Tibial nerve (tissue), 3 donors: ENCODE measurements at regions not wholly inside any gene's neighbourhood (a gene's known extent, or its start where the extent isn't known, plus 50 kb on each side); places are given as distances from the start of the nearest gene placed in this dataset.

Experiments used
- EP300 ChIP-seq, 2 donors: sonication (generic); formaldehyde crosslinking; IDR thresholded peaks; one replicate each; pipeline ENCODE4 v1.6.1; 2017; ENCODE audit warnings: antibody characterized with exemption in 2 of 2, mild to moderate bottlenecking in 1 of 2
- POLR2A ChIP-seq, 2 donors: fragments of 450-650 bp; IDR thresholded peaks; one replicate each; pipeline ENCODE4 v1.6.1; 2017; ENCODE audit warnings: antibody characterized with exemption in 2 of 2, mild to moderate bottlenecking in 2 of 2, moderate library complexity in 2 of 2

DNA sequence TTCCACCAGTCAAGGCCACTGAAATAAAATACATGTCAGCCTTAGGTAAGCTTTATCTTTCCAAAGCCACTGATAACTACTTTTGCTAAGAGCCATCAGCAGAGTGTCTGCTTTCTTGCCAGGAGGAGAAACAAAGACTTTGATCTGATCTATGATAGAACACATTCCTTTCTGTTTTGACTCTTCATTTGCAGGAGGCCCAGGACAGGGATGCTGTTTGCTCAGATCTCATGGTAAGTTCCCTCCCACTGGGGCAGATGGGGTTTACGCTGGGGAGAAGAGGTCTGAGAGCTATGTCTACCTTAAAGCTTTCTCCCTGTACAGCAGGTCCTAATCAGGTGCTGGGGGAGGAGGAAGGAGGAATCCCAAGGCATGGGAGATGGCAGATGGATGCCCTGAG, 497.6 kb downstream of the NTRK2 start:
- no peak for TF ChIP-seq POLR2A (IDR thresholded peaks at IDR 0.05)
- no peak for TF ChIP-seq EP300 (IDR thresholded peaks at IDR 0.05)
